IPS-NIHi11 (cell line): ENCODE measurements at regions not wholly inside any gene's neighbourhood (a gene's known extent, or its start where the extent isn't known, plus 50 kb on each side); places are given as distances from the start of the nearest gene placed in this dataset.
"Not testable (repeated sequence)": the region's sequence is repeated elsewhere in the genome, so short reads cannot be mapped to it uniquely, and the experiment has no call there.

Experiments used
- DNase-seq: peaks from one replicate; pipeline ENCODE4 v3.0.0; 2012; ENCODE audit warnings: mixed read lengths, low spot score

GRCh38 chr3:153370680-153371079 is 208.7 kb downstream of the RAP2B start:
- DNase-seq: no peak

DNA sequence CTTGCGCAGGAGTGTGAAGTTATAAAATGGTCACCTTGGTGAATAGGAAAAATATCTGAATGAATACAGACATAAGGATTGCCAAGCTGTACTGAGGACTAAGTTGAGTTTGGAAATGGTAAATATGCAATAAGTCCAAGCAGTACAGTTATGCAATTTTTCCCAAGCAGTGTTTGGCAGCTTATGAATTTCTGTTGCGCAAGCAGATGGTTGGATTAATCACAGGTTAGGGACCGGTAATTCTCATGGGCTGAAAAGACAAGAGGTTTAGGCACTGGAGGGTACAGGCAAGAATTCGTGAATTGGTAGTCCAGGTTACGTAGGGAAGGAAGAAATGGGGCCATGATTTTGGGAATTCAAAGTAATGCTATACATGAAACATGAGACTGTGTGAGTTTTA is 210.3 kb downstream of the RAP2B start:
- DNase-seq: no peak

- no peak for DNase-seq
These were observed 211.6 kb downstream of the RAP2B start for GRCh38 chr3:153373606-153374005.

- not testable (repeated sequence) for DNase-seq
These were observed 216.3 kb downstream of the RAP2B start for GRCh38 chr3:153378366-153378765.

- no peak for DNase-seq
These were observed 217.5 kb downstream of the RAP2B start for GRCh38 chr3:153379516-153379915.

GRCh38 chr3:153385343-153385742 is 223.3 kb downstream of the RAP2B start:
- DNase-seq: no peak

- no peak for DNase-seq
These were observed 230.3 kb downstream of the RAP2B start for GRCh38 chr3:153392363-153392762.

DNA sequence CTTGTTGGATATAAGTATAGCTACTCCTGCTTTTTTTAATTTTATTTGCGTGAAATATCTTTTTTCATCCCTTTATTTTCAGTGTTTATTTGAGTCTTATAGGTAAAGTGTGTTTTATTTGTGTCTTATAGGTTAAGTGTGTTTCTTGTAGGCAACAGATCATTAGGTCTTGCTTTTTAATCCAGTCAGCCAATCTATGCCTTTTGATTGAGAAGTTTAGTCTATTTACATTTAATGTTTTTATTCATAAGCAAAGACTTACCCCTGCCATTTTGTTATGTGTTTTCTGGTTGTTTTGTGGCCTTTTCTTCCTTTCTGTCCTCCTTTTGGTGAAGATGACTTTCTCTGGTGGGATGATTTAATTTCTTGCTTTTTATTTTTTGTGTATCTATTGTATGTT is 232.0 kb downstream of the RAP2B start:
- no peak for DNase-seq

DNA sequence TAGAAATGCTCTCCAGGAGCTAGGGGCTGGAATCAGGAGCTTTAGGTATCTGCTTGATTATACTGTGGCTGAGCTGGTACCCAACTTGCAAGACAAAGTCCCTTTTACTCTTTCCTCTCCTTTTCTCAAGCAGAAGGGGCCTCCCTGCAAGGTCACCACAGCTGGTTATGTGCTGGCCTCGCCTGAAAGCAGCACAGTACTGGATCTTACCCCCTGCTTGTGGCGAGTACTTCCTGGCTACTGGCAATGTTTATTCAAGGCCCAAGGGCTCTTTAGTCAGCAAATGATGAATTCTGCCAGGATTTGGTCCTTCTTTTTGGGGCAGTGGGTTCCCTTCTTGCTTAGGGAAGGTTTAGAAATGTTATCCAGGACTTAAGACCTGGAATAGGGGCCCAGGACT is 234.6 kb downstream of the RAP2B start:
- no peak for DNase-seq

- no peak for DNase-seq
These were observed 235.8 kb downstream of the RAP2B start for GRCh38 chr3:153397794-153398193.

DNA sequence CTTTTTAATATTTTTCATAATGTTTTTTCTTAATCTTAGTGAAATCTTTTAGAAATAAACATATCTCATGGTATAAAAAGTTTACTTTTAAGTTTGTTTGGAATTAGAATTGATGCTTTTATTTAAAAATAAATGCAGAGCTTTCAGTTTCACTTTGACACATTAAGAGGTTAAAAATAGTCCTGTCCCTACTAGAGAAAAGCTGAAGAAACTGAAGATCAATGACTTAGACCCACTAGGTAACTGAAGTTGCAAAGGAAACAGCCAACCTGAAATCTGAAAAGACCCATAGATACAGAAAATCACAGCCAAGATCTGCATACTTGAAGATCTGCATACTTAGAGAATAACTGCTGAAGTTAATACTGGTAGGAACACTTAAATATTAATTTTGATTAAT is 237.6 kb downstream of the RAP2B start:
- DNase-seq: no peak

DNA sequence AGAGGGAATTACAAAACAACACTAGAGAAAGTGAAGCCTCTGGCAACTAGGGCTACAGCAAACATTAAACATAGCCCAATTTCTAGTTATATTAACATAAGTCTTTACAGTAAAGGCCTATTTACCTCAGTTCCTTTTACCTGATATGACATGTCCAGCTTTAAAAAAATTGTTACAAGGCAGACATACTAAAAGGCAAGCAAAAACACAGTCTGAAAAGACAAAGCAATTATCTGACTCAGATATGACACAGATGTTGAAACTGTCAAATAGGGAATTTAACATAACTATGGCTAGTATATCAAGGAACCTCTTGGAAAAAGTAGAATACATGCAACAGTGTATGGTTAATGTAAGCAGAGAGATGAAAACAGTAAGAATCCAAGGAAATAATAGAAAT is 238.6 kb downstream of the RAP2B start:
- no peak for DNase-seq

GRCh38 chr3:153404157-153404556 is 242.1 kb downstream of the RAP2B start:
- DNase-seq: no peak

- DNase-seq: not testable (repeated sequence)
These were observed 243.3 kb downstream of the RAP2B start for GRCh38 chr3:153405320-153405719.

GRCh38 chr3:153410517-153410916 is 248.5 kb downstream of the RAP2B start:
- no peak for DNase-seq

GRCh38 chr3:153414982-153415381 is 253.0 kb downstream of the RAP2B start:
- DNase-seq: no peak

DNA sequence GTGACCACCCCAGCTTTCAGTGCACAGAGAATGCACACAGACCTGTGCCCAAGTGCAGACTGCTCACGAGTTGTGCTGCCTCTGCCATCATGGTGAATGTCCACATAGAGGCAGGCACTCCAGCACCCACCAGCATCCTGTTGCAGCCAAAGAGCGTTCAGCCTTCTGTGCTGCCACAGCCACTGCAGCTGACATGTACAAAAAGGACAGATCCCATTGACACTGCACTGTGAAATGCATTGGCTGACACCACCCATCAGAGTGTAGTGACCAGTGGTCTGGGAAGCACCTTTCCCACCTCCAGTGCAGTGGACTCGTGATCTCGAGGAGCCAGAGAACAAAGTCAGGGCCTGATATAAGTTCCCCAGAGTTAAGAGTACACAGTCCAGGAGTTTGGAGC is 260.3 kb downstream of the RAP2B start:
- no peak for DNase-seq

GRCh38 chr3:153423820-153424219 is 261.8 kb downstream of the RAP2B start:
- DNase-seq: not testable (repeated sequence)

GRCh38 chr3:153426344-153426743 is 264.3 kb downstream of the RAP2B start:
- DNase-seq: no peak

DNA sequence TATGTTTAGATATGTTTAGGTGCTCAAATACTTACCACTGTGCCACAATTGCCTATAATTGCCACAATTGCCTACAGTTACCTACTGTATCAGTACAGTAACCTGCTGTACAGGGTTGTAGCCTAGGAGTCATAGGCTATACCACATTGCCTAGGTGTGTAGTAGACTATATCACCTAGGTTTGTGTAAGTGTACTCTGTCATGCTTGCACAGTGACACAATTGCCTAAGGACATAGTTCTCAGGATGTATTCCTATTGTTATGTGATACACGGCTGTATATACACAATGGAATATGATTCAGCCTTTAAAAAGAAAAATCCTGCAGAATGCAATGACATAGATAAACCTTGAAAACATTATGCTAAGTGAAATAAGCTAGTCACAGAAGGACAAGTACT is 264.8 kb downstream of the RAP2B start:
- DNase-seq: no peak

DNA sequence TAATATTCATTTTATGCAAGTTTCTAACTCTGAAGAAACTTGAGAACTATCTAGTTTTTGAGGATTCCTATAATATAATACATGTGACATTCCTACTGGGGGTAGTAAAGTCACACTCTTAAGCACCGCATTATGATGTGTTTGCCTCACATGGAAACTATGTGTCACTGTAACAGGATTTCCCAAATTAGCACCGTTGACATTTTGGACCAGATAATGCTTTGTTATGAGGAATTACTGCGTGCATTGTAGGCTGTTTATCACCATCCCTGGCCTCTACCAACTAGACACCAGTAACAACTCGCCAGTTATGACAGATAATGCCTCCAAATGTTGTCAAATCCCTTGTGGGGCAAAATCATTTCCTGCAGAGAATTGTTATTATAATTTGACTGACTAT is 267.8 kb downstream of the RAP2B start:
- DNase-seq: no peak

DNA sequence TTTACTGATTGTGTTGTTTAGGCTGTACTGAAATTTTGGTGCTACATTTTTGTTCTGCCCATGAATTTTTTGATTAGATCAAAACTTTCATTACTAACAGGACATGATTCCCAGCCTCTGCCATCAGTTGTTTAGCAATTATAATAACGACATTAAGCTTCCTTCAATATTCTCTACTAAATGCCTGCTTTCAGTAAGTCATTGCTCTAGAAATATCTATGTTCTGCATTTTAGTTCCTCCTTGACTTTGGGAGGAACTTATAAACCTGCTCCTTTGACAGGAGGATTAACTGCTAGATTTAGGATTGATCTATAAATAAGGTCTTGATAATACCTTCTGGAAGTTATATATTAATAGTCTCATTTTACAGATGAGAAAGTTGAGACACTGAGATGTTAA is 269.1 kb downstream of the RAP2B start:
- no peak for DNase-seq

DNA sequence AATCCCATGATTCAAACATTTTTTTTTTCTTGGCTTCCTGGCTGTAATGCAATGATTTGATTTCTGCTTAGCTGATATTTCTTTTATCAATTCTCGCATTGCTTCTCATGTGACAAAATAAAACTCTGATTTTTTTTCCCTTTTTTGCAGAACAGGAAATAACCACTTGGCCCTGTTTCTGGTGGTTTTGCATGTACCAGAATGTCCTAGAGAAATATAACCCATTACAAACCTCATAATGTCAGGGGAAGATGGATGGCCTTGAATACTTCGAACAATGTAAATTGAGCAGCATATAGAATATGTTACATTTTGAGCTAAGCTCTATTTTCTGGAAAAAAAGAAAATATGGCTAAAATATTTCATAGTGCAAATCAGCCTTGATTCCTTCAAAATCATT is 275.6 kb downstream of the RAP2B start:
- no peak for DNase-seq

- DNase-seq: no peak
These were observed 276.2 kb downstream of the RAP2B start for GRCh38 chr3:153438271-153438670.

GRCh38 chr3:153439780-153440179 is 277.8 kb downstream of the RAP2B start:
- DNase-seq: no peak
